HG02852 (cell line): ENCODE measurements at regions not wholly inside any gene's neighbourhood (a gene's known extent, or its start where the extent isn't known, plus 50 kb on each side); places are given as distances from the start of the nearest gene placed in this dataset.

Source experiments
- ATAC-seq: cut with Tn5 transposase; IDR thresholded peaks from one replicate; pipeline ENCODE4 v1.9.1; 2021; ENCODE audit warnings: mild to moderate bottlenecking, moderate library complexity; ENCODE audit not compliant: unreplicated experiment

DNA sequence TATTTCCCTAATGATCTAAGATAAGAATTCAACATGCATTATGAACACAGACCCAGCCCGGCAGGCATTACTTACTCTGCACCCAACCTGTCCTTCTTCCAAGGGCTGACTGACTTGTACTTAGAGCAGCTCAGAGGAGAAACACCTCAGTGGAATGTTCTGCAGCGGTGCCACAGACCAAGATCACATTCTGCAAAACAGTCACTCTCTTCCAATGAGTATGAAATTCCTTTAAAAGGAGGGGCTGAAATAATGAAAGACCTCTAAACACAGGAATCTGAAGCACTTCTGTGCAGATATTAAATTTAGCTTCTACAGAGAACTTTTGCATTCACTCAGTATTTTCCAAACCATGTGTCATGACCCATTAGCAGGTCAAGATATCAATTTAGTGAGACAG is 172.9 kb downstream of the ZDHHC21 start:
- ATAC-seq: no peak

DNA sequence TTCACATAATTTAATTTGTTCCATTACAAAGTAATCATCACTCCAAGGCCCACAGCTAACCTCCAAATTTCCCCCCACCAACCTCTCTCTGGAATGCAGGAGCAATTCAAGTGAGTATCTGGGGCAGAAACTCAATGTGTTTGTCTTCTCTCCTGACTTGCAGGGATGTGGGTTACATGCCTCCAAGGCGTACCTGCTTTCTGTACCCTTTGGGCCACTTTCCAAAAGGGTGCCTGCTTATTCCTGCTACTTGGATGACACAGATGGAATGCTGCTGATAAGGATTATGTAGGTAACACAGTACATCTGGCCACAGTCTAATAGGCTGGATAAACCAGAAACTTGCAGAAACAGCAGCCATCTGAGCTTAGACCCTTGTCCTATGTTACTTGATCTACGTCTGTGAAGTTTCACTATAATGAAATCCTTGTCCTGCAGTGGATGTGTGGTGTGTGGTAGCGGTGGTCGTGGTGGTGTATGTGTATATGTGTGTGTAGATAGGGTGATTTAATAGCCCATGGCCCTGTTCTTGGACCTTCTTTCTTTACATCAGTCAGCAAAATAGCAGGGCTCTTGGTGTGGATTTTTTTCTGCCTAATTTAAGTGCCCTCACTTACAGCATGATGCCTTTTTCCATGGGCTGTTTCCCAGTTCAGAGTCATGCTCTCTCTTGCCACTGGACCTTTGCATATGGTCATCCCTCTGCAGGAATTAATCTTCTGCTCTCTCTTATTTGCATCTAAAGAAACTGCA is 175.9 kb downstream of the ZDHHC21 start:
- no peak for ATAC-seq

DNA sequence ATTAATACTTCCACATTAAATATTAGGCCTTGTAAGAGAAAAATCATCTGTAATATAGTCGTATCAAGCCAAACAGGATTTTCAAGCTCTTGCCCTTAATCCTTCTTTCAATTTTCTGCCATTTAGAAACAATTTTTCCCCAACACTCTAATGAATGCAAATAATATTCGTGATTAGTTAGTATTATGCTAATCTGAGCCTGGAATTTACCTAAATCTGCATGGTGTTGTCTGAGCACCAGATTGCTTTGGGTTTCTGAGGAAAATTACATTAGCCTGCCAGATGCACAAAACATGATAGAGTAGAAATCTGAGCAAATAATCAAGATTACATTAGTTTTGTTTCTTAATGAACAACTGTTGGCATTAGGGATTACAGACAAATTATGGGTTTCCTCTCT is 176.6 kb downstream of the ZDHHC21 start:
- ATAC-seq: no peak

DNA sequence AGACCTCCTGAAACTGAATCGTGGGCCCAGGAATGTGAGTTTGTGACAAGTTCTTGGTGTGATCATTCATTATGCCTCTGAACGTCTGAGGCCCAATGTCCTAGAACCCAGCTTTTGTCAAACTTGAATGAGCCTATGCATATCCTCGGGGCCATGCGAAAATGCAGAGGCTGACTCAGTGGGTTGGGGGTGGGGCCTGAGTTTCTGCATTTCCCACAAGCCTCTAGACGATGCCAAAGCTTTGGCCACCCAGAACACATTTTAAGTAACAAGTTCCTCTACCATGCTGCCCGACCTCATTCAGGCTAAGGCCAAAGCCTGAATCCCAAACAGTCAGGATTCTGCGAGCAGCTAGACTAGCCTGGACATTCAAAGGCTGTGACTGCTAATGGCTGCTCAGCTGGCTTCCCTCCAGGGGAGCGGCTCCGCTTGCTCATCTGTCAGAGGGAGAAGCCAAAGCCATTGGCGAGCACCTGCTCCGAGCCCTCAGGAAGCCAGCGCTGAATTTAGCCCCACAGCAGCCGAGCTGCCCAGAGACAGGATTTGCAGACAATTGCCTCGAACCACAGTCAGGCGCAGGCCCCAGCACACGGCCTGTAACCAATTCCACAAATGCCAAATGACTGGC is 177.5 kb downstream of the ZDHHC21 start:
- ATAC-seq: no peak

DNA sequence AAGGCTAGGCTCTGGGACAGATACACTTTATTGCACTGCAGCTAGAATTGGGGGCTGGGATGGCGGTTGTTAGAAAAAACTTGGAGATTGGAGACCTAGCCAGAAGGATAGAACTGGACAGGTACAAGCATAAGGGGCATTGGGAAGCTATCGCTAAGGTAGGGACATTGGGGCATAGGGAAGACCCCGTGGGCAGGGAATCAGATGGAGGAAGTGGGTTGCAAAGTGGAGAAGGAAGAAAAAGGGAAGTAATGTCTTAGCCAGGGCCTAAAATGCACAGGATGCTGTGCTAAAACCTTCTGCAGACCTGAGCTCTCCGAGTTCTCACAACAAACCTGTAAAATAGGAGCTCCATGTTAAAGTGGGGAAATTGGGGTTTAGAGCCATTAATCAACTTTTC is 178.2 kb downstream of the ZDHHC21 start:
- ATAC-seq: no peak

DNA sequence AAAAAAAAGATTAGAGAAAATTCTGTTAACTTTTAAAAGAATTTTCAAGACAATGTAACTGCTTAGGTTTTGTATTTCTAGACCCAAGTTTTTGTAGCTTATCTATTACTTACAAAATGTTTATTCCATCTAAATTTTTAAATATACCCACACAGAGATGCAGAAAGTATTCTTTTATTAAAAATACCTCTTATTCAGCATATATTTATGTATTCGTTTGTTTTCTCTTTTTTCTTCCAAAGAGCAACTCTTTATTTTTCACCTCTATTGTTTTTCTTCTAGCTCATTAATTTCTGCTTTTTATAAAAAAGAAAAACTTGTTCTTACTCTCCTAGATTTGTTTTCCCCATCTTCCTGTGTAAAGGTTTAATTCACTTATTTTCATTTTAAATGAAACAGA is 180.3 kb downstream of the ZDHHC21 start:
- ATAC-seq: no peak

DNA sequence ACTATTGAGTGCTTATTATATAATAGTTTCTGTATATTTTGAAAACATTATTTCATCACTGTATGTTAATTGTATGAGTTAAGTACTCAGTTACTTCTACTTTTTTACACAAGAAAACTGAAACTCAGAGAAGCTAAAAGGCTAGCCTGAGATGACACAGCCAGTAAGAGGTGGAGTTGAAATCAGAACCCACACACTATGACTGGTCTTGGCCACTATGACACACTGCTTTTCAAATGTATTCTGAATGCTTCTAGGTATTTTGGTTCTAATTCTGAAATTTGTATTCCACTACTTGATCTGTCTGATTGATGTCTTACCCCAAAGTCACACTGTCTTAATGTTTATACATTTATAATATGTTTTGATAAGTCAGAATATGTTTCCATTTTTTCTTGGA is 181.8 kb downstream of the ZDHHC21 start:
- peak; percentile 96 for ATAC-seq

DNA sequence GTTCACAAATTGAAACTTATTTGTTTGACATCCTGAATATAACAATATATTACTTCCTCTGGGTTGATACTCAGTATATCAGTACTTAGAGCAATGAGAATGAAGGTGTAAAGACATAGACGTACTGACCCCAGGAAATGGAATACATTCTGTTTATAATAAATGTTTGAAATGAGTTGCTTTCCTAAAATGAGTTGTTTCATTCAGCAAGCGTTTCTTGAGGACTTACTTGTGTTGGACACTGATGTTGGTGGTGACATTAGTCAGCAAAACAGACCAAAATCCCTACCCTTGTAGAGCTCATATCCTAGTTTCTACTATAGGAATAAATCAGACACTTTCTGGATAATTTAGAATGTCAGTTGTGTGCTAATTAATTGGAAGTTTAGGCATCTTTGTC is 184.3 kb downstream of the ZDHHC21 start:
- no peak for ATAC-seq

DNA sequence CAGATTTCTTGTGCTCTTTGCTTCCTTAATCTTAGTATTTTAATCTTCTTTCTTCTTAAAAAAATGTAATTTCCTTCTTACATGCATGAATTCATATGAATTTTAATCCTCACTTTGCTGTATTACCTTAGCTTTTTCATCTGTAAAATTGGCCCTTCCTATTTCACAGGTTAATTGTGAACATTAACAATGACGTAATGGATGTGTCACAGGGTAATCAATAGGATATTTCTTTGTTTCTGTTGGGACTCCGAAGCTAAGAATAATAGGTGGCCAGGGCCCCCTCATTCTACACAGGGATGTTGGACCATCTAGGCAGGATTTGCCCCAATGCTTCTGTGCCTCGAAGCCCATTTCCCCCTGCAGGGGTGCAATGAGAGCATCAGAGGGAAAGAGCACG is 187.4 kb upstream of the NFIB start:
- no peak for ATAC-seq

DNA sequence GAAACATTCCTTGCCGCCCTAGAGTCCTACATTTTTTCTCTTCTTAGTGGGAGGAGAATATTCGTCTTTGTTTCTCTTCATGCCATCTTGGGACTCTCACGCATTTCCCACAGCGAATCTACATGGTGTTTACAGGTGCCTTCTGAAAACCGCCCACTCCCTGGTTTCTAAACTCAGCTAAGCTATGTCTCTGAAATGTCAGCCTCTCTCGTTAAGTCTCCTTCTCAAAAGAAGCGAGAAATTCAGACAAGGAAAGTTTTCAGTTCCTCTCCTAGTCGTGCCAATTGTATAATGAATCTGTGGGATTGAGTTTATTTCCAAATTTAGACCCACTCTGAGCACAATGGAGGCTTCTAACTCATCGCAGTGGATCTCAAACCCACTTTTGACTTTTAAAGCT is 186.8 kb upstream of the NFIB start:
- ATAC-seq: no peak

DNA sequence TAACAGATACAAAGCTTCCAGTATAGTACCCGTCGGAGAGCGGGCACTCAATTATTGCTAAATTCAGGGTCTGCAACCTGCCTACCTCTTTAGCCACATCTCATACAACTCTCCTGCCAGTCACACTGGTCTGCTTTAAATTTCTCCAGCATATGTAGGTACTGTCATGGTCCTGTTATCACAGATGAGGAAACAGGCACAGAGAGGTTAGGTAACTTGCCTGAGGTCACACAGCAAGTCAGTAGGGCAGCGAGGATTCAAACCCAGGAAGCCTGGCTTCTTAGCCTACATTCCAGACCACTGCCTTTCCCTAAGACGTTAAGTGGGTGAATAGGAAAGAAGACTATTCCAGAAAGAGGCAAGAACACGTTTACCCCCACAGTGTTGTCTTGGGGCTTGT is 186.0 kb upstream of the NFIB start:
- ATAC-seq: no peak

DNA sequence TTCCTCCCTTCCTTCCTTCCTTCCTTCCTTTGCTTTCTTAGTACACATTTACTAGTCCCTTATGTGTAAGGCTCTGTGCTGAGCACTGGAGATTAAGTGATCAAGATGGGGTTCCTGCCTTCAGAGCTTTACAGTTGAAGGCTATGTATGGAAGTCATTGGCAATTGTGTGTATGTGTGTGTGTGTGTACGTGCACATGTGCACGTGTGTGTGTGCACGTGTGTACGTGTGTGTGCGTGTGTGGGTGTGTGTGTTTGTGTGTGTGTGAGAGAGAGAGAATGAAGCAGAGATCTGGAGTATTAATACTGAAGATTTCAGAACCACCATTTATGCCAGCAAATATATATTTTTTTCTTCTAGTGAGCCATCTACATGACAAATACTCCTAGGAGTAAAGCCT is 184.9 kb upstream of the NFIB start:
- ATAC-seq: no peak

DNA sequence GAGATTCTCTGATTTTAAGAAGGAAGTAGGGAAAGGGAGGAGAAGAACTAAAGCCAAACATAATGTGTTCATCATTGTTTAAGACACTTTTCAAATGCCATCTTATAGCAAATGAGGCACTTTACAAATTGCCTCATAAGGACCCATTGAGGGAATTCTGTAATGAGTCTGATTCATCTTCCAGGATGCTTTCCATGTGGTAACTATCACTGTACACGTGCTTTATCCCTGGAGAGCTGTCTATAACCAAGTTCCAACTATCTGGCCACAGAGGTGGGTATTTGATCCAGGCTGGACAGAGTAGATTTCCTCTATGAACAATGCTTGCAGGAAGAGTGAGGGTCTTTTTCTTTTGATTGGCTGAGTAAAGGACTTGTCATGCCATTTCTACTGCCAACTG is 183.5 kb upstream of the NFIB start:
- no peak for ATAC-seq

DNA sequence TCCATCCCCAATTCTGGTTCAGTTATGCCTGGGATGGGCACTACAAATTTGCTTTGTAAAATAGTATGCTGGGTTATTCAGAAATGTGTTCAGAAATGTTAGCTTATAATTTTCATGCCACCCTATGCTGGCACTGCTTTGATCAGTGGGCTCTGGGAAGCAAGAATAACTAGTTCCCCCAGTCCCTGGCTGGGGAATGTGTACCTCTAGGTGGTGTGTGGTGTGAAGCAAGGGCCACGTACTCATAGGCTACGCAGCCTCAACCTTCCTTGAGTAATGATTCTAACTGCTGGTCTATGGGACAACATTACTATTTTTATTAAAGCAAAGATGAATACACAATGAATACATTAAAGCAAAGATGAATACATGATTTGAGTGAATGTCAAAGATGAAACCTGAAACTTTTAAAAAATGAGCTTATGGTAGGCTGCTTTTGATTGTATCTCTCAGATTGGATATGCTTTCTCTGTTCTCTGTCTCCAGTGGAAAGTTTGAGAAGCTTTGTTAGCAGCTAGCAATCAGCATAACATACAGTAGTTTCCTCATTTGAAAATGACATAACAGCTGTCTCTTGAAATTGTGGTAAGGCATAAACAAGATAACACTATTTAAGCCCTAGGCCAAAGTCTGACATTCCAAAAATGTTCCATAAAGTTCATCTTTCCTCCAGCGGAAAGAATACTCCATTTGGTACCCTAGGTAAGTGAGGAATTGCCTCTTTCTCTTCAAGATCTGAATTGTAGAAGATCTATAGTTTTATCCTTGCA is 174.7 kb upstream of the NFIB start:
- ATAC-seq: no peak

DNA sequence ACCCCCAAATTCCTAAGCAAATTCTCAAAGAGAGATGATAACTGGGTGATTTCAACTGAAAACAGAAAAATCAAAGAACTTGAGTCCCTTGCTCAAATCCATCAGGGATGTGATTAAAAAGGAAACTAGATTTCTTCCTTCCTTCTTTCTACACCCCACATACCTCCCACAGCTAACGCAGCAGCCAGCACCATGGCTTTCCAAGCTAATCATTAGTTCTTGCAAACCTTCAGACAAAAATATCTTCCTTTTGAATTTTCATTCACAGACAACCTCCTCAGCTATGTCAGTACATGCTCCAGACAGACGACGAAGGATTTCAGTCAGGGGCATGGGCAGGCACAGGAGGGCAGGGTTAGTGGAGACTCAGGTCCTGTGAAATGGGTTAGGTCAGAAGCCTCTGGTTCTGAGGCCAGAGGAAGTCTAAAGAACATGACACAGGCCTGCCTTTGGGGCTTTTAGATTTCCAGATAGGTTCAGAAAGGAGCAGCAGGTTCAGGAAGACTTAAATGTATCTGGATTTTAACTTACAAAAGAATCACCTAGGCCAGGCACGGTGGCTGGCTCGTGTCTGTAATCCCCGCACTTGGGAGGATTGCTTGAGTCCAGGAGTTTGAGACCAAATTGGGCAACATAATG is 173.7 kb upstream of the NFIB start:
- no peak for ATAC-seq

DNA sequence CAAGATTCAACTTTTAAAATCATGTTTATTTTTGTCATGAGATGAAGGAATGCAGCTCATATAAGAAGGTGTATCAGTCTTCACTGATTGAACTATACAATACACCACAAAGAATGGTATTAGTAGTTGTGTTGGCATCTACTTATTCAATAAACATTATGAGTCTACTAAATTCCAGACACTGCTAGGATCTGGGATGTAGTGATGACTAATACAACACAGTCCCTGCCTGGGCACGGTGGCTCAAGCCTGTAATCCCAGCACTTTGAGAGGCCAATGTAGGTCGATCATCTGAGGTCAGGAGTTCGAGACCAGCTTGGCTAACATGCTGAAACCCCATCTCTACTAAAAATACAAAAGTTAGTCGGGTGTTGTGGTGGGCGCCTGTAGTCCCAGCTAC is 171.4 kb upstream of the NFIB start:
- ATAC-seq: no peak

DNA sequence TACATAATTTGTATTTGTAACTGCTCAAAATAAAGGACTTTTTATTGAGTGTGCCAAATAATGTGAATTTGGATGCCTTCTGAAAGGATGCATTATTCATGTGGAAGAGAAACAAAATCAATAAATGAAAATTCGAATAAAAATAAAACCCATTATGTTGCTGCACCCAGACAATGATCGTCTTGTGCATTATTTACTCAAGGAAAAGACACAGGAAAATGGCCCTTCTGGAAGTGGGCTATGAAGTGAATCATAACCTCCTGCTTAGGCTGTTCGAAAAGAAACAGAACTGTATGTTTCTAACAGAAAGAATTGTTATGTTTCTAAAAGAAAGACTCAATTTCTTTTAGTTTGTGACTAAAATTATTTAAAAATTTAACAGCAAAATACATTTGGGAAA is 168.9 kb upstream of the NFIB start:
- ATAC-seq: no peak

DNA sequence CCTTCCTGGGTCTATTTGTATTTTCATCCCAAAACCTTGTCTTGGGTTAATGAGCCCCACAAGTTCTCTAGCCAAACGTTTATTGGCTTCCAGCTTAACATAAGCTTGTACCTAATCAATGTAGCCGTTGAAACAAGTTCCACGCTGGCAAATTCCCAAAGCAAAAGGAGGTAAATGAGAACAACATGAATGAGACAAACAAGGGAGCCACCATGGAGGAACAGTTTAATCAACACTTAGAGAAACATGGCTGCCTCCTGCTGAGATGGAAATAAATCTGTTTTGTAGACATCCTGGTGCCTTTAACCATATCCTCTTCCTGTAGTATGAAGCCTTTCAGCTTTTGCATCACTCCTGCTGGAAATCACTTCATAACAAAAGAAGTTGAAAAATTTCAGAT is 166.6 kb upstream of the NFIB start:
- no peak for ATAC-seq

DNA sequence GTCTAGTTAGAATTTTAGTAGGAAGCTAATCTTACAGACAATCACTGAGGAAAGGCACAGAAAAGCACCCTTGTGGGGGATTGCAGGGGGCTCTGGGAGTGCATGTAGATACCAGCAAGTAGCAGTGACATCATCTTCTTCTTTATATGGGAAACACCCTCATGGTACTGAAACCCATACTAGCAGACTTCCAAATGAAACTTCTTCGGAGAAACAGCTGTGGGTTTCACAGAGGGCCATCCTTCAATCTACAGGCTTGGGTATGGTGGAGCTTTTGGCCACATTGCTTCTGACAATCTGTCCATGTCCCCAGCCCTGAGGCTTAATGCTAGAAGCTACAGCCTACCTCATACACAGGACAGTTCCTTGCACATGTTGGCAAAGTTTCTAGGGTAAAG is 165.2 kb upstream of the NFIB start:
- ATAC-seq: no peak

DNA sequence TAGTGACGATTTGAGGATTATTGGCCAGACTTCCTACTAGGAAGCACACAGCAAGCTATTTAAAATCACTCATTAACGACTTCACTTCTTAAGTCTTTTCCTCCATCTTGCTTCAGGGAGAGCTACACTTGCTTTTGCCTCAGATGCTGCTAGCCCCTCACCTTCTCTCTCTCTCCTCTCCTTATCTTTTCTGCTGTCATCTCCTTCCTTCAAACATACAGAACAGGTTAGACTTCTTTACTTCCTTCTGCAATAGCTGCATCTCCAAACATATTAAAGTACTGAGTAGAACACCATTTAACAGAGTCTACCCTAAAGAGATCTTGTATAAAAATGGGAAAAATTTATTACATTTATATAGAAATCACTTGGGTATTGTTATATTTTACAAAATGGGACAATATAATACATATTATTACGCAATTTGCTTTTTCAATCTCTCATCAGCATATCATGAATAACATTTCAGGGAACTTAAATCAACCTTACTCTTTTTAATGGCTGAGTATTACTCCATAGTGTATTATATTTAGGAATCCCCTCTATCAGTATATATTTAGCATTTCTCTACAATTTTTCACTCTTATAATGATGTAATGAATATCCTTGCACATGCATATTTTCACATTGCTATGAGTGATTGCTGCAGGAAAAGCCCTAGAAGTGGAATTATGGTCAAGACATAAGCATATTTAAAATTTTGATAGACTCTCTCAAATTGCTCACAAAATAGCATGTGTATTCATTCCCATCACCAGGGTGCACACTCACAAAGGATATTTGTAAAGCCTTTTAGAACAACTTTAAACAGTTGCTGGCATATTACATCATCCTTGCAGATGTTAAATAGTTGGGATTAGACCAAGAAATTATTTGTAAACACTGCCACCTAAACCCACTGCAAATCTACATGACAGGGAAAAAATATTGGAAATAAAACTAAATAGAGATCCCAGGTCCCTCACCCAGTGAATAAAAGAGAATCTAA is 164.5 kb upstream of the NFIB start:
- no peak for ATAC-seq

DNA sequence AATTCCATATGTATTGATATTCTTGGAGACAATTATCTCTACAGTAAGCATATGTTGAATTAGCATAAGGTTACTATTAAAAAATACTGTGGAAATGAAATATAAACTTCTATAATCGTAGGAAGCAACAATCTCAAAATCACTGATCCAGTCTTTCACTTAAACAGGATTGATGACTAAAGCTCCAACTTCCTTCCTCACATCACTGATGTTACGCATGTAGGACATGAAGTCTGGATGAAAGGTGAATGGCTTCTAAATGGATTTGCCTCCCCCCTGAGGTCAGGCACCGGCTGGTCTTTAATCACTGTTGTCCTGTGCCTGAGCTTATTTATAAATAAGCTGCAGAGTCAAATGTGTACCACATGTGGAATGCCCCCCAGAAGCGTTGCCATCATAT is 157.1 kb upstream of the NFIB start:
- ATAC-seq: no peak
